Heart left ventricle (tissue), 16 donors: ENCODE measurements at regions not wholly inside any gene's neighbourhood (a gene's known extent, or its start where the extent isn't known, plus 50 kb on each side); places are given as distances from the start of the nearest gene placed in this dataset.

Experiments
- ATAC-seq, 4 donors: fragments of 200-7000 bp; cut with Tn5 transposase; one replicate each; pipeline ENCODE4 v1.9.1; 2020 to 2022; ENCODE audit warnings: moderate library complexity in 4 of 4, mild to moderate bottlenecking in 3 of 4, moderate number of reproducible peaks in 1 of 4
- DNase-seq, 5 donors: peaks; one replicate each; pipeline ENCODE4 v3.0.0-alpha.2; 2020
- H3K27ac ChIP-seq, 12 donors: fragments of 200-600 bp; sonication (generic) in 4 of 12; one replicate each; pipeline versions ENCODE4 v1.5.0 to v1.8.0; 2016 to 2022; ENCODE audit warnings: mild to moderate bottlenecking in 2 of 12
- H3K27me3 ChIP-seq, 9 donors: fragments of 200-600 bp; sonication (generic) in 2 of 9; one replicate each; pipeline versions ENCODE4 v1.5.1 to v1.8.0; 2016 to 2022; ENCODE audit warnings: mild to moderate bottlenecking in 3 of 9
- H3K36me3 ChIP-seq, 9 donors: fragments of 200-600 bp; sonication (generic) in 2 of 9; one replicate each; pipeline versions ENCODE4 v1.5.0 to v1.8.0; 2018 to 2022; ENCODE audit warnings: mild to moderate bottlenecking in 2 of 9
- H3K4me1 ChIP-seq, 12 donors: fragments of 200-600 bp; sonication (generic) in 4 of 12; one replicate each; pipeline versions ENCODE4 v1.5.0 to v1.8.0; 2016 to 2022; ENCODE audit warnings: mild to moderate bottlenecking in 3 of 12
- H3K4me3 ChIP-seq, 12 donors: fragments of 200-600 bp; sonication (generic) in 4 of 12; one replicate each; pipeline versions ENCODE4 v1.5.0 to v1.8.0; 2017 to 2022; ENCODE audit warnings: mild to moderate bottlenecking in 9 of 12, moderate library complexity in 4 of 12
- H3K9me3 ChIP-seq, 12 donors: fragments of 200-600 bp; sonication (generic) in 4 of 12; one replicate each; pipeline versions ENCODE4 v1.5.0 to v1.8.0; 2016 to 2022; ENCODE audit warnings: mild to moderate bottlenecking in 1 of 12
- CTCF ChIP-seq, 12 donors: fragments of 200-600 bp; sonication (generic) in 4 of 12; IDR thresholded peaks; one replicate each; pipeline versions ENCODE4 v1.5.0 to v1.8.0; 2018 to 2022; ENCODE audit warnings: antibody characterized with exemption in 12 of 12, mild to moderate bottlenecking in 5 of 12
- POLR2A ChIP-seq, 2 donors: fragments of 450-650 bp; IDR thresholded peaks; one replicate each; pipeline ENCODE4 v1.6.1; 2017; ENCODE audit warnings: antibody characterized with exemption in 2 of 2, mild to moderate bottlenecking in 2 of 2, moderate library complexity in 2 of 2
- WGBS, 4 donors: extraction: QIAGEN DNeasy Blood & Tissue Kit in 2 of 4; methylation state at CpG; one replicate each; pipeline versions ENCODE4 v1.1.5 to v1.1.7; 2013 to 2018; 5-methylcytosine and 5-hydroxymethylcytosine counted together
- intact Hi-C, 10 donors: fragments of 100-400 bp; cut with DNase I; formaldehyde crosslinking; loops; one replicate each; pipeline versions ENCODE4 v1.11.1 to v1.14.2; 2022
- donor health status: ischemic (EF 13 %, LVEDD 7.1; RV severe dilation, severe dysfunction).
- donor health status: healthy with polysubstance abuse.
- donor health status: DM: no; HTN: yes; CAD: no.
- donor health status: DM: no; HTN: no; CAD: no.
- donor health status: ischemic (EF 25% LVEDD 6.9; RV normal size, moderate dysfunction).
- donor health status: ischemic (EF 25% LVEDD 5.7; RV mildly dilated, moderate dysfunction).
- donor health status: healthy.
- donor health status: DM: yes; HTN: yes; CAD: no.
- donor health status: ischemic (EF 35%, LVEDD 5.7; RV mildly dilated, moderate dysfunction).
- donor health status: nonischemic (EF 11% LVEDD 7.7; RV severe dilation, severe dysfunction).
- donor health status: DM: yes; HTN: yes; CAD: no.
- donor health status: PGD.
- donor health status: ischemic (EF 29% LVEDD 5.4; RV normal size, mild dysfunction).
- donor health status: nonischemic (EF 23%, LVEDD 6.1; RV moderate dilation, normal function).

DNA sequence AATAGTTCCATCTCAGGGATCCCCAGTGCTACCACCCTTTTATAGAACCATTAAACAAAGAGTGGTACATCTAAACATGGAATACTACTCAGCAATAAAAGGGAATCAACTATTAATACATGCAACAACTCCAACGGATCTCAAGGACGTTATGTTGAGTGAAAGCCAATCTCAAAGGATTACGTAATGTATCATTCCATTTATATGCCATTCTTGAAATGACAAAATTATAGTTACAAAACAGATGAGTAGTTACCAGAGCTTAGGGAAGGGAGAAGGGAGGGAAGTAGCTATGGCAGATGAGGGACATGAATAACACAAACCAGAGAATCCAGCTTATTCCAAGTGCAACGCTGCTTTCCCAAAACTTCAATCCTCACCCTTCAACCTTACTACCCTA is 69.5 kb downstream of the ACTL7B start:
- H3K27ac ChIP-seq: no peak overlapping the region
- H3K36me3 ChIP-seq: no peaks in the 10 kb centered on the region
- WGBS, 4 donors: 54 to 68% (median 65%) methylated on average over 4 of the region's 4 CpGs
- peaks cover 0 to 42% (median 20%) of the 10 kb centered on the region in 12 donors for H3K4me1 ChIP-seq
- TF ChIP-seq CTCF (IDR thresholded peaks at IDR 0.05) (no peak), POLR2A (IDR thresholded peaks at IDR 0.05) (no peak)
- intact Hi-C loops: no loop called here
- peaks cover 0 to 9% (median 0%) of the 10 kb centered on the region in 12 donors for H3K9me3 ChIP-seq
- ATAC-seq (no peak), DNase-seq (no peak)
- H3K4me3 ChIP-seq: no peak overlapping the region
- H3K27me3 ChIP-seq: no peaks in the 10 kb centered on the region

DNA sequence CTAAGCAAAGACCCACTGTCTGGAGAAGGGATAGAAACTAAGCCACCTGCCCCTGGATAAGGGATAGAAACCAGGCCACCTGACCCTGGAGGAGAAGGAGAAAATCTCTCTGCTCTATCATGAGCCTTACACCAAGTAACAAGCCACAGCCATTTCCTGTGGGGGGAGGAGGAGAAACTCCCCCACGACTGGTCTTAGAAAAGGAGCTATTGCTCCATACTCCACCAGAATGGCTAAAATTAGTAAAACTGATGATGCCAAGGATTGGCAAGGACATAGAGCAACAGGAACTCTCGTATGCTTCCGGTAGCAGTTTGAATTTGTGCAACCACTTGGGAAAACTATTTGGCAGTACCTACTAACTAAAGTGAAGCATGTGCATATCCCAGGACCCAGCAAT is 70.8 kb downstream of the ACTL7B start:
- intact Hi-C loops: no loop called here
- no peak for DNase-seq

DNA sequence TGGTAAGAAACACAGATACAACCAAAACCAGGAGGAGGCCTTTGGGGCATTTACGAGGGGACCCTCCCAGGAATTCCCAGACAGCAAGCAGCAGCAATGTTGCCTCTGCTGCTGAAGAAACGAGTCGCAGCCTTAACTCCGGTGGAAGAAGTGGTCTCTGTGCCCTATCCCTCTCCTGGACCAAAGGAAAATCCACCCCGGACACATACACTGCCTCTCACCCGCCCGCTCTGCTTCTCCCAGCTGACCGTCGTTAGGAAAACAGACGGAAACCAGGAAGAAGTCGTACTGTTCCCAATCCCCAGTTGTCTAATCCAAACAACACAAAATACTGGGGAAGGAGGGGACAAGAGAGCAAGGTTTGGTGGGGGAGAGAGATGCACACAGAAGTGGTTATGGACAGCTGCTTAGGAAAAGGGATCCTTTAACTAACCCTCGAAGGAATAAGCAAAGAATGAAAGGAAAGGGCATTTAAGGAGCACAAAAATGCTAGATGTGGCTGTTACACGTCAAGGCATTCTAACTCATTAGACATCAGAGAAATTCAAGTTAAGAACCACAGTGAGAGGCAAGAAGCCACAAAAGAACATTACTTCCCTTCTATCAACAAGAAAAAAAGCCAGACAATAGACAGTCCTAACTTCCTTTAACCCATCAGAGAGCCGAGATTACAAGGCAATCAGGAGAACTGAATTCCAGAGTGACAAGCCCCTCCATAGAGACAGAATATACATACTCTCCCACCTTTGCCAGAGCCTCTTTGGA is 71.9 kb downstream of the ACTL7B start:
- intact Hi-C loops: no loop called here
- WGBS, 4 donors: 35 to 48% (median 36%) methylated on average over 14 of the region's 14 CpGs
- Histone ChIP-seq H3K4me3 (peak overlapping the region in 5 of 12 donors; percentile 0 to 41 (median 14)), H3K27me3 (peaks cover 0 to 2% (median 0%) of the 10 kb centered on the region in 9 donors), H3K36me3 (no peaks in the 10 kb centered on the region), H3K4me1 (peaks cover 0 to 46% (median 20%) of the 10 kb centered on the region in 12 donors), H3K27ac (peak overlapping the region in 11 of 12 donors; percentile 14 to 68 (median 50)), H3K9me3 (peaks cover 0 to 3% (median 0%) of the 10 kb centered on the region in 12 donors)
- DNase-seq (peak in 3 of 5 donors; percentile 20 to 43 (median 28)), ATAC-seq (peak; percentile 53 to 75 (median 58))
- TF ChIP-seq POLR2A (IDR thresholded peaks at IDR 0.05) (no peak), CTCF (IDR thresholded peaks at IDR 0.05) (no peak)

More for the DNA sequence above, 70.8 kb downstream of the ACTL7B start:
- WGBS, 4 donors: 3 to 8% (median 7%) methylated on average over 3 of the region's 3 CpGs
- Histone ChIP-seq H3K36me3 (no peaks in the 10 kb centered on the region), H3K27me3 (peaks cover 0 to 2% (median 0%) of the 10 kb centered on the region in 9 donors), H3K27ac (peak overlapping the region in 3 of 12 donors; percentile 14 to 50 (median 24)), H3K4me3 (no peak overlapping the region), H3K9me3 (peaks cover 0 to 3% (median 0%) of the 10 kb centered on the region in 12 donors), H3K4me1 (peaks cover 0 to 46% (median 20%) of the 10 kb centered on the region in 12 donors)
- TF ChIP-seq POLR2A (IDR thresholded peaks at IDR 0.05) (no peak), CTCF (IDR thresholded peaks at IDR 0.05) (no peak)
- peak in 2 of 4 donors; percentile 35 to 42 for ATAC-seq

GRCh38 chr9:108783326-108783725 is 72.5 kb downstream of the ACTL7B start:
- WGBS, 4 donors: 41 to 45% (median 42%) methylated on average over 6 of the region's 6 CpGs
- intact Hi-C loops: no loop called here
- peaks cover 0 to 46% (median 20%) of the 10 kb centered on the region in 12 donors for H3K4me1 ChIP-seq
- peak overlapping the region in 5 of 12 donors; percentile 0 to 41 (median 14) for H3K4me3 ChIP-seq
- H3K9me3 ChIP-seq: peaks cover 0 to 2% (median 0%) of the 10 kb centered on the region in 12 donors
- peak overlapping the region in 11 of 12 donors; percentile 14 to 68 (median 45) for H3K27ac ChIP-seq
- peaks cover 0 to 6% (median 0%) of the 10 kb centered on the region in 9 donors for H3K27me3 ChIP-seq
- DNase-seq (peak in 3 of 5 donors; percentile 27 to 43 (median 41)), ATAC-seq (peak; percentile 52 to 76 (median 68))
- H3K36me3 ChIP-seq: no peaks in the 10 kb centered on the region
- TF ChIP-seq CTCF (IDR thresholded peaks at IDR 0.05) (no peak), POLR2A (IDR thresholded peaks at IDR 0.05) (no peak)
